ENCODE measurements at regions not wholly inside any gene's neighbourhood (a gene's known extent, or its start where the extent isn't known, plus 50 kb on each side); places are given as distances from the start of the nearest gene placed in this dataset.

DNA sequence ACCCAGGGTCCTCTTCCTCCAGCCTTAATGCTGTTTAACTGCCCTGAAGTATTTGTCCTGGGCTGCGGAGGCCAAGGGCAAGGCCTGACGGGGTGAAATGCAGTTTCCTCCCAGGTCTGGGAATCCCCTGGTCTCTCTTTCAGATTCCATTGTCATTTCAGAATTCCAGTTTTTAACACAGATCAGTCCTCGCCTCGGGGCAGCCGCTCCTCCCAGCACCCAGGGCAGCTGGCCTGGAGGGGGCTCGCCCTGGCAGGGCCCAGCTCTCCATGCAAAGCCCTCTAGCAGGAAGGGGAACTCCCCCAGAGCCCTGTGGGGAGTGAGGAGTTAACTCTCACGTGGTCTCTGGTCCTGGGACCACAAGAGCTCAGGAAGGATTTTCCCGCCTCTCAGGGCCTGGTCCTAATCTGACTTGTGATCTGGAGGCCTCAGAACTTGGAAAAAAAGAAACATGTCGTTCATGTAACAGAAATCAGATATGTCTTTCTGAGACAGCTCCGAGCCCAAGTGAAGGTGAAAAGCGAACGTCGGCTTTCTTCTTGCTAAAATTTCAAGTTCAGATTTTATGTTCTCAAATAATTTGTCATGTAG is 265.6 kb upstream of the SFSWAP start:
- Histone ChIP-seq H4K20me1 (ENCODE audit: insufficient read depth, low read length) (no peaks in the 10 kb centered on the region), H4K8ac (ENCODE audit: low read depth in 2 of 2, low read length in 2 of 2) (no peak overlapping the region), H4K91ac (ENCODE audit: insufficient read depth, low read depth, low read length) (no peak overlapping the region), H3K4me2 (ENCODE audit: low read depth, low read length) (no peak overlapping the region), H3K14ac (replicated peaks; ENCODE audit: low read depth, low read length) (no peak overlapping the region), H3K23ac (ENCODE audit: low read depth, low read length) (no peak overlapping the region), H3K27ac (ENCODE audit: insufficient read depth, low read length) (no peak overlapping the region), H2BK15ac (ENCODE audit: low read depth, low read length) (no peak overlapping the region), H2AK5ac (ENCODE audit: low read depth, low read length) (no peak overlapping the region), H3K18ac (ENCODE audit: low read depth, low read length) (no peak overlapping the region), H2AK9ac (replicated peaks; ENCODE audit: low read depth, low read length, poor library complexity) (no peak overlapping the region), H2BK20ac (ENCODE audit: low read depth, low read length) (no peak overlapping the region), H3K9ac (ENCODE audit: low read depth, low read length) (no peak overlapping the region), H2BK5ac (ENCODE audit: low read depth, low read length, poor library complexity, severe bottlenecking) (no peak overlapping the region), H2AFZ (replicated peaks; ENCODE audit: low read length, poor library complexity) (no peak overlapping the region), H3K9me1 (ENCODE audit: insufficient read depth, low read length) (no peaks in the 10 kb centered on the region), H3K4me3 (ENCODE audit: insufficient read depth, low read depth, low read length) (no peak overlapping the region), H3K4me1 (ENCODE audit: control insufficient read depth, insufficient read depth, low read length) (no peaks in the 10 kb centered on the region), H3K36me3 (ENCODE audit: control insufficient read depth, insufficient read depth, low read length) (no peaks in the 10 kb centered on the region), H2BK120ac (ENCODE audit: low read depth, low read length) (no peak overlapping the region), H4K5ac (ENCODE audit: low read depth, low read length) (no peak overlapping the region), H3K4ac (ENCODE audit: low read depth, low read length) (no peak overlapping the region), H3K27me3 (ENCODE audit: control insufficient read depth, insufficient read depth, low read length) (no peaks in the 10 kb centered on the region), H3K9me3 (ENCODE audit: control insufficient read depth, insufficient read depth, low read length) (peaks cover 26% of the 10 kb centered on the region), H3K56ac (ENCODE audit: extremely low read depth, insufficient read depth, low read length) (no peak overlapping the region), H3K79me1 (ENCODE audit: low read depth in 1 of 2, low read length in 2 of 2) (no peaks in the 10 kb centered on the region)
- POLR2A ChIA-PET (ENCODE audit: unreplicated experiment): no interaction called here
- CTCF ChIA-PET: no interaction called here
- no peak for ATAC-seq (ENCODE audit: low read depth)
- TF ChIP-seq FOS (IDR thresholded peaks at IDR 0.05; ENCODE audit: low read depth, low read length) (no peak), POLR2A (IDR thresholded peaks at IDR 0.05; ENCODE audit: low read depth, low read length) (no peak), RCOR1 (IDR thresholded peaks at IDR 0.05; ENCODE audit: insufficient replicate concordance, low read length) (no peak), NFE2L2 (IDR thresholded peaks at IDR 0.05; ENCODE audit: low read depth, low read length) (no peak), RAD21 (IDR thresholded peaks at IDR 0.05; ENCODE audit: low read length) (no peak), BHLHE40 (IDR thresholded peaks at IDR 0.05; ENCODE audit: low read depth, low read length) (no peak), CHD1 (IDR thresholded peaks at IDR 0.05; ENCODE audit: low read depth, low read length) (no peak), SMC3 (IDR thresholded peaks at IDR 0.05; ENCODE audit: low read depth, low read length) (no peak), MXI1 (IDR thresholded peaks at IDR 0.05; ENCODE audit: borderline replicate concordance, low read depth, low read length) (no peak), RFX5 (IDR thresholded peaks at IDR 0.05; ENCODE audit: low read depth, low read length) (no peak), MAFK (IDR thresholded peaks at IDR 0.05; ENCODE audit: low read depth, low read length) (no peak), CEBPB (IDR thresholded peaks at IDR 0.05; ENCODE audit: low read depth, low read length) (no peak), MAZ (IDR thresholded peaks at IDR 0.05; ENCODE audit: borderline replicate concordance, low read depth, low read length) (no peak)
- TF ChIP-seq, protein P1, sequence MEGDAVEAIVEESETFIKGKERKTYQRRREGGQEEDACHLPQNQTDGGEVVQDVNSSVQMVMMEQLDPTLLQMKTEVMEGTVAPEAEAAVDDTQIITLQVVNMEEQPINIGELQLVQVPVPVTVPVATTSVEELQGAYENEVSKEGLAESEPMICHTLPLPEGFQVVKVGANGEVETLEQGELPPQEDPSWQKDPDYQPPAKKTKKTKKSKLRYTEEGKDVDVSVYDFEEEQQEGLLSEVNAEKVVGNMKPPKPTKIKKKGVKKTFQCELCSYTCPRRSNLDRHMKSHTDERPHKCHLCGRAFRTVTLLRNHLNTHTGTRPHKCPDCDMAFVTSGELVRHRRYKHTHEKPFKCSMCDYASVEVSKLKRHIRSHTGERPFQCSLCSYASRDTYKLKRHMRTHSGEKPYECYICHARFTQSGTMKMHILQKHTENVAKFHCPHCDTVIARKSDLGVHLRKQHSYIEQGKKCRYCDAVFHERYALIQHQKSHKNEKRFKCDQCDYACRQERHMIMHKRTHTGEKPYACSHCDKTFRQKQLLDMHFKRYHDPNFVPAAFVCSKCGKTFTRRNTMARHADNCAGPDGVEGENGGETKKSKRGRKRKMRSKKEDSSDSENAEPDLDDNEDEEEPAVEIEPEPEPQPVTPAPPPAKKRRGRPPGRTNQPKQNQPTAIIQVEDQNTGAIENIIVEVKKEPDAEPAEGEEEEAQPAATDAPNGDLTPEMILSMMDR (conservative IDR thresholded peaks at IDR 0.05; ENCODE audit: low read depth, low read length): no peak
- TF ChIP-seq, protein P2, sequence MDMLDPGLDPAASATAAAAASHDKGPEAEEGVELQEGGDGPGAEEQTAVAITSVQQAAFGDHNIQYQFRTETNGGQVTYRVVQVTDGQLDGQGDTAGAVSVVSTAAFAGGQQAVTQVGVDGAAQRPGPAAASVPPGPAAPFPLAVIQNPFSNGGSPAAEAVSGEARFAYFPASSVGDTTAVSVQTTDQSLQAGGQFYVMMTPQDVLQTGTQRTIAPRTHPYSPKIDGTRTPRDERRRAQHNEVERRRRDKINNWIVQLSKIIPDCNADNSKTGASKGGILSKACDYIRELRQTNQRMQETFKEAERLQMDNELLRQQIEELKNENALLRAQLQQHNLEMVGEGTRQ (IDR thresholded peaks at IDR 0.05; ENCODE audit: low read depth, low read length): no peak
- TF ChIP-seq, protein P3, sequence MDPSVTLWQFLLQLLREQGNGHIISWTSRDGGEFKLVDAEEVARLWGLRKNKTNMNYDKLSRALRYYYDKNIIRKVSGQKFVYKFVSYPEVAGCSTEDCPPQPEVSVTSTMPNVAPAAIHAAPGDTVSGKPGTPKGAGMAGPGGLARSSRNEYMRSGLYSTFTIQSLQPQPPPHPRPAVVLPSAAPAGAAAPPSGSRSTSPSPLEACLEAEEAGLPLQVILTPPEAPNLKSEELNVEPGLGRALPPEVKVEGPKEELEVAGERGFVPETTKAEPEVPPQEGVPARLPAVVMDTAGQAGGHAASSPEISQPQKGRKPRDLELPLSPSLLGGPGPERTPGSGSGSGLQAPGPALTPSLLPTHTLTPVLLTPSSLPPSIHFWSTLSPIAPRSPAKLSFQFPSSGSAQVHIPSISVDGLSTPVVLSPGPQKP (IDR thresholded peaks at IDR 0.05; ENCODE audit: borderline replicate concordance, low read depth, low read length): no peak
- 0% methylated on average over 1 of the region's 13 CpGs; no CpG with 5 or more reads in 1 of the 2 experiments for WGBS, 2 experiments (ENCODE audit: extremely low coverage in 2 of 2, insufficient read length in 1 of 2)
- dilution Hi-C loops (cut with HindIII; ENCODE audit: low sequenced_read_pairs, unreplicated experiment) (no loop called here), intact Hi-C loops (cut with micrococcal nuclease) (no loop called here), in situ Hi-C loops (cut with MboI; ENCODE audit: low sequenced_read_pairs) (no loop called here)
- BruUV-seq (replicated peaks): no TSS peak
- no peak for DNase-seq

Measured in IMR-90 (cell line).